PC-3 (cell line): ENCODE measurements at regions not wholly inside any gene's neighbourhood (a gene's known extent, or its start where the extent isn't known, plus 50 kb on each side); places are given as distances from the start of the nearest gene placed in this dataset.

Experiments
- CTCF ChIP-seq: fragments of 300-600 bp; sonication (generic); conservative IDR thresholded peaks from 2 replicates; pipeline ENCODE4 v1.5.1; 2017; ENCODE audit warnings: antibody characterized with exemption, low read depth, mild to moderate bottlenecking, low read length
- EZH2 ChIP-seq: fragments of 300-600 bp; sonication (generic); IDR thresholded peaks from one replicate; pipeline ENCODE4 v1.6.1; 2017; ENCODE audit warnings: antibody characterized with exemption, mild to moderate bottlenecking, low read length; ENCODE audit not compliant: unreplicated experiment
- EZH2phosphoT487 ChIP-seq: fragments of 300-600 bp; sonication (generic); IDR thresholded peaks from 2 replicates; pipeline ENCODE4 v1.6.1; 2018; ENCODE audit warnings: mild to moderate bottlenecking, antibody characterized with exemption, low read length, borderline replicate concordance

GRCh38 chr5:98163796-98164493 lies 609.5 kb upstream of the RGMB start:
- TF ChIP-seq EZH2: no peak
- TF ChIP-seq CTCF: no peak
- no peak for TF ChIP-seq EZH2phosphoT487
